IPS DF 6.9 (cell line): ENCODE measurements at regions not wholly inside any gene's neighbourhood (a gene's known extent, or its start where the extent isn't known, plus 50 kb on each side); places are given as distances from the start of the nearest gene placed in this dataset.

Experiments used
- DNase-seq: peaks from one replicate; pipeline ENCODE4 v3.0.0-alpha.2; 2013; ENCODE audit warnings: low read depth, low spot score
- H3K27ac ChIP-seq: one replicate; pipeline ENCODE4 v1.5.1; 2013; ENCODE audit warnings: low read length, control low read depth
- H3K27me3 ChIP-seq: 2 replicates; pipeline ENCODE4 v1.6.1; 2013; ENCODE audit warnings: mild to moderate bottlenecking, low read length; ENCODE audit not compliant: control insufficient read depth, insufficient read depth
- H3K36me3 ChIP-seq: 2 replicates; pipeline ENCODE4 v1.6.1; 2013; ENCODE audit warnings: low read length; ENCODE audit not compliant: control insufficient read depth, insufficient read depth
- H3K4me1 ChIP-seq: 2 replicates; pipeline ENCODE4 v1.6.1; 2013; ENCODE audit warnings: low read length; ENCODE audit not compliant: control insufficient read depth, insufficient read depth
- H3K4me3 ChIP-seq: 2 replicates; pipeline ENCODE4 v1.5.1; 2013; ENCODE audit warnings: mild to moderate bottlenecking, low read length
- H3K9me3 ChIP-seq: 2 replicates; pipeline ENCODE4 v1.6.1; 2013; ENCODE audit warnings: low read length, inconsistent platforms; ENCODE audit not compliant: control insufficient read depth, insufficient read depth
- WGBS: extraction: QIAGEN DNeasy Blood & Tissue Kit; methylation state at CpG from one replicate; pipeline ENCODE4 v1.1.7; 2013; ENCODE audit warnings: mixed read lengths, missing lambda C conversion rate; ENCODE audit not compliant: insufficient read length, insufficient coverage; 5-methylcytosine and 5-hydroxymethylcytosine counted together

- WGBS: no CpG with 5 or more reads among the region's 3 CpGs
- H3K9me3 ChIP-seq: peaks cover 8% of the 10 kb centered on the region
These were observed 621.7 kb upstream of the NUDT12 start for GRCh38 chr5:104184264-104184663.

GRCh38 chr5:104178829-104179456 is 616.4 kb upstream of the NUDT12 start:
- H3K27ac ChIP-seq: no peak overlapping the region
- no peaks in the 10 kb centered on the region for H3K27me3 ChIP-seq
- peaks cover 3% of the 10 kb centered on the region; the same call in 1 of the 2 replicates for H3K9me3 ChIP-seq
- no peak overlapping the region for H3K4me3 ChIP-seq
- no peaks in the 10 kb centered on the region for H3K4me1 ChIP-seq
- WGBS: no CpG with 5 or more reads among the region's 9 CpGs
- DNase-seq: peak; percentile 75
- no peaks in the 10 kb centered on the region for H3K36me3 ChIP-seq

More at GRCh38 chr5:104184264-104184663, 621.7 kb upstream of the NUDT12 start:
- H3K27ac ChIP-seq: no peak overlapping the region
- no peak for DNase-seq
- H3K4me1 ChIP-seq: no peaks in the 10 kb centered on the region
- no peak overlapping the region for H3K4me3 ChIP-seq
- H3K27me3 ChIP-seq: no peaks in the 10 kb centered on the region
- H3K36me3 ChIP-seq: peaks cover 3% of the 10 kb centered on the region; the same call in 1 of the 2 replicates

- H3K27me3 ChIP-seq: no peaks in the 10 kb centered on the region
- no peak overlapping the region for H3K27ac ChIP-seq
- WGBS: no CpG with 5 or more reads among the region's 8 CpGs
- no peaks in the 10 kb centered on the region for H3K36me3 ChIP-seq
- no peak for DNase-seq
- H3K4me3 ChIP-seq: no peak overlapping the region
- peaks cover 3% of the 10 kb centered on the region; the same call in 1 of the 2 replicates for H3K9me3 ChIP-seq
- no peaks in the 10 kb centered on the region for H3K4me1 ChIP-seq
These were observed 615.5 kb upstream of the NUDT12 start for GRCh38 chr5:104178066-104178465.

- Histone ChIP-seq H3K27me3 (no peaks in the 10 kb centered on the region), H3K4me3 (no peak overlapping the region), H3K36me3 (no peaks in the 10 kb centered on the region), H3K27ac (no peak overlapping the region), H3K4me1 (no peaks in the 10 kb centered on the region), H3K9me3 (peaks cover 3% of the 10 kb centered on the region; the same call in 1 of the 2 replicates)
- WGBS: no CpG with 5 or more reads among the region's 2 CpGs
- DNase-seq: no peak
These were observed 615.1 kb upstream of the NUDT12 start for GRCh38 chr5:104177651-104178050.

GRCh38 chr5:104172976-104173375 is 610.4 kb upstream of the NUDT12 start:
- Histone ChIP-seq H3K4me1 (no peaks in the 10 kb centered on the region), H3K36me3 (no peaks in the 10 kb centered on the region), H3K27ac (no peak overlapping the region), H3K27me3 (no peaks in the 10 kb centered on the region), H3K9me3 (no peaks in the 10 kb centered on the region), H3K4me3 (no peak overlapping the region)
- WGBS: no CpG with 5 or more reads among the region's 5 CpGs
- DNase-seq: no peak

- Histone ChIP-seq H3K9me3 (no peaks in the 10 kb centered on the region), H3K4me3 (no peak overlapping the region), H3K27me3 (no peaks in the 10 kb centered on the region), H3K36me3 (no peaks in the 10 kb centered on the region), H3K27ac (no peak overlapping the region), H3K4me1 (no peaks in the 10 kb centered on the region)
- DNase-seq: no peak
- WGBS: no CpG with 5 or more reads among the region's 3 CpGs
These were observed 609.5 kb upstream of the NUDT12 start for GRCh38 chr5:104171958-104172690.

GRCh38 chr5:104170926-104171325 is 608.3 kb upstream of the NUDT12 start:
- H3K9me3 ChIP-seq: no peaks in the 10 kb centered on the region
- no peaks in the 10 kb centered on the region for H3K4me1 ChIP-seq
- H3K4me3 ChIP-seq: no peak overlapping the region
- no peaks in the 10 kb centered on the region for H3K27me3 ChIP-seq
- DNase-seq: no peak
- H3K36me3 ChIP-seq: no peaks in the 10 kb centered on the region
- no peak overlapping the region for H3K27ac ChIP-seq

GRCh38 chr5:104146652-104147051 is 584.1 kb upstream of the NUDT12 start:
- Histone ChIP-seq H3K36me3 (no peaks in the 10 kb centered on the region), H3K9me3 (no peaks in the 10 kb centered on the region), H3K4me3 (no peak overlapping the region), H3K4me1 (no peaks in the 10 kb centered on the region), H3K27me3 (no peaks in the 10 kb centered on the region), H3K27ac (no peak overlapping the region)
- DNase-seq: no peak
- no CpG with 5 or more reads among the region's 2 CpGs for WGBS

- Histone ChIP-seq H3K4me3 (no peak overlapping the region), H3K4me1 (no peaks in the 10 kb centered on the region), H3K9me3 (no peaks in the 10 kb centered on the region), H3K36me3 (no peaks in the 10 kb centered on the region), H3K27ac (no peak overlapping the region), H3K27me3 (no peaks in the 10 kb centered on the region)
- no peak for DNase-seq
- WGBS: no CpG with 5 or more reads among the region's 3 CpGs
These were observed 577.3 kb upstream of the NUDT12 start for GRCh38 chr5:104139840-104140239.

GRCh38 chr5:104130320-104130719 is 567.7 kb upstream of the NUDT12 start:
- Histone ChIP-seq H3K4me3 (no peak overlapping the region), H3K27me3 (no peaks in the 10 kb centered on the region), H3K36me3 (no peaks in the 10 kb centered on the region), H3K9me3 (no peaks in the 10 kb centered on the region), H3K27ac (no peak overlapping the region), H3K4me1 (no peaks in the 10 kb centered on the region)
- DNase-seq: no peak
- no CpG with 5 or more reads among the region's 3 CpGs for WGBS

GRCh38 chr5:104128348-104128747 is 565.8 kb upstream of the NUDT12 start:
- Histone ChIP-seq H3K4me3 (no peak overlapping the region), H3K9me3 (no peaks in the 10 kb centered on the region), H3K27me3 (no peaks in the 10 kb centered on the region), H3K27ac (no peak overlapping the region), H3K4me1 (no peaks in the 10 kb centered on the region), H3K36me3 (no peaks in the 10 kb centered on the region)
- DNase-seq: no peak
- whole genome bisulfite sequencing: no CpG with 5 or more reads among the region's 5 CpGs
